ENCODE measurements at regions not wholly inside any gene's neighbourhood (a gene's known extent, or its start where the extent isn't known, plus 50 kb on each side); places are given as distances from the start of the nearest gene placed in this dataset.
"Not testable (repeated sequence)": the region's sequence is repeated elsewhere in the genome, so short reads cannot be mapped to it uniquely, and the experiment has no call there.

DNA sequence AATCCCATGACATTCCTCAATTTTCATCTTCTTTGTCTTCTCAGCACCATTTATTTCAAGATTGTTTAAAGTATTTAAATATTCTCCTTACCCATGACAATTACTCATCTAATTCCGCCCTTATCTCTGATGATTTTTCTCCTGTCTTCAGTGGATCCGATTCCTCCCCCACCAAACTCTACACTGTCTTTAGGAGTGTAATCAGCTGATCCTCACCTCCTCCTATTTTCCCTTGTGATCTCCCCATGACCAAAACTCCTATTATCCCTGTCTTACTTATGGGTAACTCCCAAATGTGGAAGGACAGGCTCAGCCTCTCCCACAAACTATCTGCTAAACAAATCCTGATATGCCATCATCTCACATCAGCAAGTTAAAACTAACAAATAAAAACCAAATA lies 335.3 kb upstream of the RUNX1 start:
- TF ChIP-seq, protein P1, sequence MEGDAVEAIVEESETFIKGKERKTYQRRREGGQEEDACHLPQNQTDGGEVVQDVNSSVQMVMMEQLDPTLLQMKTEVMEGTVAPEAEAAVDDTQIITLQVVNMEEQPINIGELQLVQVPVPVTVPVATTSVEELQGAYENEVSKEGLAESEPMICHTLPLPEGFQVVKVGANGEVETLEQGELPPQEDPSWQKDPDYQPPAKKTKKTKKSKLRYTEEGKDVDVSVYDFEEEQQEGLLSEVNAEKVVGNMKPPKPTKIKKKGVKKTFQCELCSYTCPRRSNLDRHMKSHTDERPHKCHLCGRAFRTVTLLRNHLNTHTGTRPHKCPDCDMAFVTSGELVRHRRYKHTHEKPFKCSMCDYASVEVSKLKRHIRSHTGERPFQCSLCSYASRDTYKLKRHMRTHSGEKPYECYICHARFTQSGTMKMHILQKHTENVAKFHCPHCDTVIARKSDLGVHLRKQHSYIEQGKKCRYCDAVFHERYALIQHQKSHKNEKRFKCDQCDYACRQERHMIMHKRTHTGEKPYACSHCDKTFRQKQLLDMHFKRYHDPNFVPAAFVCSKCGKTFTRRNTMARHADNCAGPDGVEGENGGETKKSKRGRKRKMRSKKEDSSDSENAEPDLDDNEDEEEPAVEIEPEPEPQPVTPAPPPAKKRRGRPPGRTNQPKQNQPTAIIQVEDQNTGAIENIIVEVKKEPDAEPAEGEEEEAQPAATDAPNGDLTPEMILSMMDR (IDR thresholded peaks at IDR 0.05; ENCODE audit: low read depth, low read length) = no peak
- no peak overlapping the region for H3K4me3 ChIP-seq (ENCODE audit: low read depth, low read length)

DNA sequence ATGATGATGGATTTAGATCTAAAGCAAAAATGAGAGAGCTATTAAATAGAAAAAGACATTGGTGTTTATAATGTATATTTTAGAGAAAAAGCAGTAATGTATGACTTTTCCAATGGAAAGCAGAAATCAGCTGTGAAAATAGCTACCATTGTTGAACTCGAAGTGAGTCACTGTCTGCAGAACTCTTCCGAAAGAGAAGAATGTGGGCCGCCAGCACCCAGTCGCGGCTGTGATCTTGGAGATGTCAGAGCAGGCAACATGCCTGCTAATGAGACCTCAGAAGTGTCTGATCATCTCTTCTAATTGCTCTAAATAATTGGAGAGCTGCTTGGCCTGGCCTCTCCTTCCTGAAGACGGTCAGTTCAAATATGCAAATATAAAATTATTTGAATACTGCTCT lies 333.6 kb upstream of the RUNX1 start:
- TF ChIP-seq, protein P1 (IDR thresholded peaks at IDR 0.05; ENCODE audit: low read depth, low read length) = no peak
- no peak overlapping the region for H3K4me3 ChIP-seq (ENCODE audit: low read depth, low read length)

DNA sequence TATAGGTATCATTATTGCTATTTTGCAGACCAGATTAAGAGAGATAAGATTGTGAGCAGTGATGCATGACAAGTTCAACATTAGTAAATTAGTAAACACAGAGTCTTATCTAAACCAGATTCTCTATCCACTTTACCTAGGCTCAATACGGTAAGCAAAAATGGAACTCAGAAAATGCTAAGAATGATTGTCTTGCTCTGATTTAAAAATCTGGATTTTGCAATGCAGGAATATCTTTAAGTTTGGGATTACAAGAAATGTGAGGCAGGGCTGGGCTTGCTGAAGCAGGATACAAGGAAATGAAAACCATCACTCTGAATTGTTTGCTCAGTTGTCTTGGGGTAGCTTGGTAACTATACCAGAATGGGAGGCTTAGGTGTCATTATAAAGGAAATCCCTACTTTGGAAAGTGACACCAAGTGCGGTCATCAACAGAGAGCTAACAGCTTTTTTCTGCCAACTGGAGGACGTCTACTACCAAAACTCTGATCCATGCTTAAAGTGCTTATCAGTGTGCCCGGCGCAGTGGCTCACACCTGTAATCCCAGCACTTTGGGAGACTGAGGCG lies 332.7 kb upstream of the RUNX1 start:
- no peak overlapping the region for H3K4me3 ChIP-seq (ENCODE audit: low read depth, low read length)
- TF ChIP-seq, protein P1 (IDR thresholded peaks at IDR 0.05; ENCODE audit: low read depth, low read length) = no peak

DNA sequence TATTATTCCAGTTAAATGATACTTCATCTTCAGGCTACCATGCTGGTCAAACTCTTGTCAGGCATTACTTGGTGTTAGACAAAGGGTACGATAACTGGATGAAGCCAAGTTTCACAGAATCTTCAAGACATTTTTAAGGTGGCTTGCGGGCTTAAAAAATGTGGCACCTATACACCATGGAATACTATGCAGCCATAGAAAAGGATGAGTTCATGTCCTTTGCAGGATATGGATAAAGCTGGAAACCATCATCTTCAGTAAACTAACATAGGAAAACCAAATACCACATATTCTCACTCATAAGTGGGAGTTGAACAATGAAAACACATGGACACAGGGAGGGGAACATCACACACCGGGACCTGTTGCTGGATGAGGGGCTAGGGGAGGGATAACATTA lies 331.2 kb upstream of the RUNX1 start:
- not testable (repeated sequence) for H3K4me3 ChIP-seq (ENCODE audit: low read depth, low read length)

DNA sequence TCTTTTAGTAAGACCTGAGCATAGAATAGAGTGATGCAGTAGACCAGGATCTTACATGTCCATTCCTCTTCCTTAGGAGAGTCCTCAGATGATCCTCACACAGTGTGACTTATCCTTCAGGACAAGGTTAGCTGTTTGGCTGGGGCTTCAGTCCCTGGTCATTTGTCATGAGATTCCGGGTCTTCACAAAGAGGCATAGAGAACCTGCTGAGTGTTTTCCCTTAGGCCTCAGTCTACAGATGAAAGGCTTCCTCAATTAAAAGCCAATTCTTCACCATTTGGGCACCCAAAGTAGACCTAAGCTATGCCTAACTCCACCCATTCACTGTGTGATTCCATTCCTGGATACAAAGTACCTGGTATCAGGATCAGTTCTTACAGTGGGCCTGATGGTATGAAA lies 329.8 kb upstream of the RUNX1 start:
- TF ChIP-seq, protein P1 (IDR thresholded peaks at IDR 0.05; ENCODE audit: low read depth, low read length) = no peak
- H3K4me3 ChIP-seq (ENCODE audit: low read depth, low read length) = no peak overlapping the region

DNA sequence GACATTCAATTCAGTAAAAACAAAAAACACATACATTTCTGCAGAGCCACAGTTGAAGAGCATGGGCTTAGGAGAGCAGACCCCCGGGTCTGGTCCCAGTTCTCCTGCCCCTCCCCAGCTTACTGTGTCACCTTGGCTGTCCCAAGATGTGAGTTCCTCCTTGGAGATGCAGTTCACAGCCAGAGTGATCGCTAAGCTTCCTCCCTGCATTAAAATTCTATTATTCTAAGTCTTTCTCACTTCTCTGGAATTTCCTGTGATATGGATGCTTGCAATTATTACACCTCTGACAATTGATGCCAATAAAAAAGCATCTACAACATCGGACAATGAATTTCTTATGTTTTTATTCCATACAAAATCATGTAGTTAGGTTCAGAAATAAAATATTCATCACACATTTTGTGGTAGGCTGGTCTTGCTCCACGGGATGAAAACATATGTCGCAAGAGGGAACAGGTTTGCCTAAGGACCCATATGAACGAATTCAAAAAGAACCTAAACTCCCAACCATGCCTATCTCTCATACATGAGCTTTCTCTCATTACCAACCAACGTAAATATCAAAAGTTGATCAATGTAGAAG lies 328.5 kb upstream of the RUNX1 start:
- no peak overlapping the region for H3K4me3 ChIP-seq (ENCODE audit: low read depth, low read length)
- TF ChIP-seq, protein P1 (IDR thresholded peaks at IDR 0.05; ENCODE audit: low read depth, low read length) = no peak

DNA sequence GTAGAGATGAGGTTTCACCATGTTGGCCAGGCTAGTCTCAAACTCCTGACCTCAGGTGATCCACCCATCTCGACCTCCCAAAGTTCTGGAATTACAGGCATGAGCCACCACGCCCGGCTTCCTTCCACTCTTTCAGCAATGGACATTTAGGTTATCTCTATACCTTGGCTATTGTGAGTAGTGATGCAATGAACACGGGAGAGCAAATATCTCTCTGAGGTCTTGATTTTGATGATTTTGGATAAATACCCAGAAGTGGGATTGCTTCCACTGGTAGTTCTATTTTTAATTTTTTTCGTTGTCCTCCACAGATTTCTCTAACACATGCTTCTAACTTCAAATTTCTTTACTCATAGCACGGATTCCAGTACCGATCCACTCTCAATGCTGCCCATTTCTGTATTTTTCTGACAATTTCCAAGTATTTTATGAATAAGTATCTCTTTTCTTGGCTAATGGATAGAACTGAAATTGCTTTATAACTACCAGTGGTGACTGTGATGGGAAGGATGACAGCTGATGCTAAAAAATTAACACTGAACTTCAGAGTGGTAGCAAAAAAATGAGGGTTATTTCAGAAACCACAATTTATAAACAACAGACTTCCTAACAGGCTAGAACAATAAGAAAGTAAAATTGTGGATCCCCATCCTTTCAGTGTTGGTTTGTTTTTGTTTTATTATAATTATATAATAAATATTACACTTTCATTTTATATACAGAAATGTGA lies 327.5 kb upstream of the RUNX1 start:
- TF ChIP-seq, protein P1 (IDR thresholded peaks at IDR 0.05; ENCODE audit: low read depth, low read length) = no peak
- H3K4me3 ChIP-seq (ENCODE audit: low read depth, low read length) = no peak overlapping the region
